ENCODE measurements at regions not wholly inside any gene's neighbourhood (a gene's known extent, or its start where the extent isn't known, plus 50 kb on each side); places are given as distances from the start of the nearest gene placed in this dataset.

DNA sequence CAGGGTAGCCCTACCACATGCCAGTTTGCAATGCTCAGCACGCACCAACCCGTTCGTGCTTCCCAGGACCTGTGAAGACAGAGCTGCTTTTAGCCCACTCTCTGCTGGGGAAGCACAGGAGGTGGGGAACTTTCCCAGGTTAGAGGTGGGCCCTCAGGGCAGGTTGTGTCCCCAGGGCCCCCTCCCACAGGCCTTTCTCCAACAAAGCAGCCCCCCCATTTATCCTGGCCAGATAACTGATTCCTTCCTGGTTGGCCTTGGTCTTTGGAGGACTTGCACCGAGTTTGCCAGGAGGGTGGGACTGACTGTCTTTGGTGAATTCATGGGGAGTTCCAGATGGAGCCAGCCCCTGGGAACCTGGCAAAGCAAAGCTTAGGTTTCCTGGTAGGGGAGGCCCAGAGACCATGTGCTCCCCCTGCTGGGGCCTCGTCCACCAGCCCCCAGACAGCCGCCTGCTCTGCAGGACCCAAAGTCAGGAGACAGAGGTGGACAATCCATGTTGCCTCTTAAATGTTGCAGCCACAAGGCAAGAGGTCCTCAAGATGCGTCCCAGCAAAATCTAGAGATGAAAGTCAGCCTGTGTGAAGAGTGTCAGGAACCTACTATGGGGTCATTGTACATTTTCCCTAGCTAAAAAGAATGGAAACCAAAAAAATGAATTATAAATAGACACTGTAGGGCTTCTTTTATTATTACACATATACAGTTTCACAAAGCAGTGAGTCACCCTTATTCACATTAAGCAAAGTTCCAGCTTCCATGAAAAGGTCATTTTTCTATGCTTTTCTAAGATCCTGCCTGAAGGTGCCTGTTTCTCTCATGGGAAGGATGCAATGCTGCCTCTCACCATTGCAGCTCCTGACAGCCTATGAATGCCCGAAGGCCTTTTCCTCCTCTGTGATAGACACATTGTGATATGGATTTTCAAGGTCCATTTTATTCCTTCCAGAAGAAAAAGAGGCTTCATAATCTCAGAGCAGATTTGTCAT is 497.8 kb downstream of the PREX1 start (continued):
- no peak for TF ChIP-seq E2F4 (IDR thresholded peaks at IDR 0.05; ENCODE audit: low read depth, low read length)
- no peak for TF ChIP-seq ZNF622 (IDR thresholded peaks at IDR 0.05)
- TF ChIP-seq NR2F1 (conservative IDR thresholded peaks at IDR 0.05), result no peak
- TF ChIP-seq RBBP5 (conservative IDR thresholded peaks at IDR 0.05), result no peak
- no peak for TF ChIP-seq MXI1 (IDR thresholded peaks at IDR 0.05; ENCODE audit: low read depth, low read length)
- TF ChIP-seq CHD1 (IDR thresholded peaks at IDR 0.05; ENCODE audit: low read depth, low read length), result no peak
- TF ChIP-seq CBX5 (IDR thresholded peaks at IDR 0.05; ENCODE audit: low read depth), result no peak
- no peak for TF ChIP-seq POLR2AphosphoS5 (IDR thresholded peaks at IDR 0.05; ENCODE audit: low read length)
- TF ChIP-seq DPF2 (IDR thresholded peaks at IDR 0.05), result no peak
- no peak for TF ChIP-seq PKNOX1 (IDR thresholded peaks at IDR 0.05)
- TF ChIP-seq SUPT20H (IDR thresholded peaks at IDR 0.05; ENCODE audit: borderline replicate concordance, control insufficient read depth, low read depth, low read length), result no peak
- TF ChIP-seq YY1 (IDR thresholded peaks at IDR 0.05; ENCODE audit: low read depth, low read length), result no peak
- TF ChIP-seq E2F8 (IDR thresholded peaks at IDR 0.05; ENCODE audit: low read depth, partially characterized antibody), result no peak
- TF ChIP-seq TCF7 (IDR thresholded peaks at IDR 0.05; ENCODE audit: borderline replicate concordance), result no peak
- no peak for TF ChIP-seq ZBED1 (IDR thresholded peaks at IDR 0.05; ENCODE audit: borderline replicate concordance)
- TF ChIP-seq RAD21 (IDR thresholded peaks at IDR 0.05; ENCODE audit: insufficient read depth, low read depth, low read length), result peak; percentile 40; the same call in 1 of the 2 replicates
- TF ChIP-seq ATF2 (IDR thresholded peaks at IDR 0.05; ENCODE audit: low read length), result no peak
- TF ChIP-seq EED (IDR thresholded peaks at IDR 0.05; ENCODE audit: low read depth), result 0 out of 2 replicates have a peak, but pooled peaks have one; percentile 17
- no peak for TF ChIP-seq ZNF384 (IDR thresholded peaks at IDR 0.05; ENCODE audit: borderline replicate concordance, low read depth, low read length)
- no peak for TF ChIP-seq BHLHE40 (IDR thresholded peaks at IDR 0.05; ENCODE audit: borderline replicate concordance in 1 of 2, low read depth in 2 of 2, low read length in 1 of 2)
- TF ChIP-seq HDAC6 (IDR thresholded peaks at IDR 0.05; ENCODE audit: unreplicated experiment), result no peak
- no peak for TF ChIP-seq RFX5 (IDR thresholded peaks at IDR 0.05; ENCODE audit: low read depth, low read length)
- peak; percentile 79 for TF ChIP-seq MEF2B (IDR thresholded peaks at IDR 0.05; ENCODE audit: partially characterized antibody, poor library complexity, severe bottlenecking)
